Body of pancreas (tissue), 4 donors: ENCODE measurements at regions not wholly inside any gene's neighbourhood (a gene's known extent, or its start where the extent isn't known, plus 50 kb on each side); places are given as distances from the start of the nearest gene placed in this dataset.

ENCODE experiments used
- ATAC-seq: fragments of 150-250 bp; one replicate; pipeline ENCODE4 v1.9.1; 2016
- DNase-seq, 4 donors: peaks; one replicate each; pipeline ENCODE4 v3.0.0-alpha.2; 2019
- H3K27ac ChIP-seq, 4 donors: fragments of 200-600 bp; sonication (generic); 1 replicate in 3 of 4; 2 replicates in 1 of 4; pipeline versions ENCODE4 v1.5.1 to v1.6.1; 2016 to 2019; ENCODE audit warnings: mild to moderate bottlenecking in 1 of 4, mixed read lengths in 1 of 4, moderate library complexity in 1 of 4
- H3K27me3 ChIP-seq, 2 donors: fragments of 200-600 bp; sonication (generic); one replicate each; pipeline ENCODE4 v1.6.0; 2016; ENCODE audit warnings: mild to moderate bottlenecking in 1 of 2
- H3K36me3 ChIP-seq, 2 donors: fragments of 200-600 bp; sonication (generic); replicated peaks in 1 of 2; 2 replicates each; pipeline ENCODE4 v1.5.1; 2016; ENCODE audit warnings: low read depth in 2 of 2; ENCODE audit not compliant: insufficient read depth in 1 of 2
- H3K4me1 ChIP-seq: fragments of 200-600 bp; sonication (generic); one replicate; pipeline ENCODE4 v1.6.0; 2016
- H3K4me3 ChIP-seq, 2 donors: fragments of 200-600 bp; sonication (generic); 1 replicate in 1 of 2; 2 replicates in 1 of 2; pipeline ENCODE4 v1.5.1; 2016 to 2019
- H3K9me3 ChIP-seq, 3 donors: fragments of 200-600 bp; sonication (generic); 1 replicate in 2 of 3; 2 replicates in 1 of 3; pipeline ENCODE4 v1.5.1; 2016
- CTCF ChIP-seq, 7 experiments: fragments of 450-650 bp in 4 of 7; fragments of 200-600 bp in 3 of 7; sonication (generic) in 3 of 7; IDR thresholded peaks; one replicate each; pipeline ENCODE4 v1.5.1; 2016 to 2019; ENCODE audit warnings: antibody characterized with exemption in 7 of 7
- POLR2A ChIP-seq, 3 donors: fragments of 450-650 bp; IDR thresholded peaks; one replicate each; pipeline ENCODE4 v1.6.1; 2016; ENCODE audit warnings: antibody characterized with exemption in 3 of 3, mild to moderate bottlenecking in 2 of 3
- WGBS, 2 donors: methylation state at CpG; one replicate each; pipeline ENCODE4 v1.1.5; 2017; 5-methylcytosine and 5-hydroxymethylcytosine counted together
- intact Hi-C: fragments of 100-400 bp; cut with DNase I; formaldehyde crosslinking; loops from one replicate; pipeline ENCODE4 v1.15.1; 2023

GRCh38 chr3:74329096-74329495 lies 285.4 kb downstream of the CNTN3 start:
- TF ChIP-seq POLR2A (IDR thresholded peaks at IDR 0.05) (no peak), CTCF (IDR thresholded peaks at IDR 0.05) (no peak)
- intact Hi-C loops, result no loop called here

GRCh38 chr3:74328435-74328834 lies 286.0 kb downstream of the CNTN3 start:
- no peak overlapping the region for H3K4me3 ChIP-seq
- no peak overlapping the region for H3K27ac ChIP-seq
- TF ChIP-seq POLR2A (IDR thresholded peaks at IDR 0.05) (no peak), CTCF (IDR thresholded peaks at IDR 0.05) (no peak)
- no peaks in the 10 kb centered on the region for H3K27me3 ChIP-seq
- ATAC-seq (no peak), DNase-seq (no peak)
- no peaks in the 10 kb centered on the region for H3K4me1 ChIP-seq
- WGBS, 2 donors, result 81% methylated on average over 2 of the region's 2 CpGs
- intact Hi-C loops, result no loop called here
- H3K36me3 ChIP-seq, result no peaks in the 10 kb centered on the region
- H3K9me3 ChIP-seq, result no peaks in the 10 kb centered on the region

More at GRCh38 chr3:74329096-74329495, 285.4 kb downstream of the CNTN3 start:
- Histone ChIP-seq H3K27me3 (no peaks in the 10 kb centered on the region), H3K4me3 (no peak overlapping the region), H3K36me3 (no peaks in the 10 kb centered on the region), H3K27ac (no peak overlapping the region), H3K9me3 (no peaks in the 10 kb centered on the region), H3K4me1 (no peaks in the 10 kb centered on the region)
- ATAC-seq (no peak), DNase-seq (no peak)

DNA sequence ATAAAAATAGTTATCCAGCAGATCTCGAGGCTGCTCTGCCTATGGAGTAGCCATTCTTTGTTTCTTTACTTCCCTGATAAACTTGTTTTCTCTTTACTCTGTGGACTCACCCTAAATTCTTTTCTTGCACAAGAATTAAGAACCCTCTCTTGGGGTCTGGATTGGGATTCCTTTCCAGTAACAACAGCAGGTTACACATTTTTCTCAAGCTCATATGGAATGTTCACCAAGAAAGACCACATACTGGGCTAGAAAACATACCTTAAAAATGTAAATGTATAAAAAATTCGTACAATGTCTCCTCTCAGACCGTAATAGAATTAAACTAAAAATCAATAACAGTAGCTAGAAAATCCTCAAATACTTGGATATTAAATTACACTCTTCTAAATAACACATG lies 299.2 kb downstream of the CNTN3 start:
- Histone ChIP-seq H3K4me3 (no peak overlapping the region), H3K9me3 (no peaks in the 10 kb centered on the region), H3K27ac (no peak overlapping the region), H3K4me1 (no peaks in the 10 kb centered on the region), H3K36me3 (no peaks in the 10 kb centered on the region), H3K27me3 (no peaks in the 10 kb centered on the region)
- DNase-seq, result no peak
- 51 to 60% methylated on average over 3 of the region's 3 CpGs for WGBS, 2 donors
- no peak for TF ChIP-seq POLR2A (IDR thresholded peaks at IDR 0.05)
- no peak for TF ChIP-seq CTCF (IDR thresholded peaks at IDR 0.05)
- intact Hi-C loops, result no loop called here
- no peak for ATAC-seq

DNA sequence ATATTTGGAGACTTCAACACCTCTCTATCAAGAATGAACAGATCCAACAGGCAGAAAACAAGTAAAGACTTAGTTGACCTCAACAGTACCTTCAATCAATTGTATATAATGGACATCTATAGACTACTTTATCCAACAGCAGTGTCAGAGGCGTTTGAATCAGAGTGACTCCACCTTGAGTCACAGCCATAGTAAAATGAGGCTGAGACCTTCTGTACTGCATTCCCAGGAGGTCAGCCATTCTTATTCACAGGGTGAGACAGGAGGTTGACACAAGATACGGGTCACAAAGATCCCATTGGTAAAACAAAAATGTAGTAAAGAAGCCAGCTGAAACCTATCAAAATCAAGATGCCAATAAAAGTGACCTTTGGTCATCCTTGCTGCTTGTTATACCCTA lies 299.8 kb downstream of the CNTN3 start:
- Histone ChIP-seq H3K27me3 (no peaks in the 10 kb centered on the region), H3K36me3 (no peaks in the 10 kb centered on the region), H3K4me1 (no peaks in the 10 kb centered on the region), H3K9me3 (no peaks in the 10 kb centered on the region), H3K4me3 (no peak overlapping the region), H3K27ac (no peak overlapping the region)
- no peak for TF ChIP-seq POLR2A (IDR thresholded peaks at IDR 0.05)
- no peak for TF ChIP-seq CTCF (IDR thresholded peaks at IDR 0.05)
- ATAC-seq (no peak), DNase-seq (no peak)
- intact Hi-C loops, result no loop called here
- 69 to 77% methylated on average over 2 of the region's 2 CpGs for WGBS, 2 donors

DNA sequence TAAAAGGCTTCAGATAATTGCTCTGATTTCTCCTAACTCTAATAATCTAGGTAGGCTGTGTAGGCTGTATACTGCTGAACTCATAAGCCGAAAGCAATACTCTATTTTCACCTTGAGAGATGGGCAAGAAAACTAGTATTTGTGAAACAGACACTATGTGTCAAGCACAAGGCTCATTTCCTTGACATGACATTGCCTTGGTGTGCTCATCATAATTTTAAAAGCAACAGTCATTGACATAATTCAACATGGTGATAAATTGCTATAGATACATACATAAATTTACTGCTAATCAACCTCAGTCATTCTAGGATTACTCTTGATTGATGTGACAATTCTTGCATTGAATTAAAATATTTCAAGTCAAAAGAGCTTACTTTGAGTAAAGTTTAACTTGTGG lies 304.7 kb downstream of the CNTN3 start:
- H3K36me3 ChIP-seq, result no peaks in the 10 kb centered on the region
- no peaks in the 10 kb centered on the region for H3K4me1 ChIP-seq
- H3K9me3 ChIP-seq, result no peaks in the 10 kb centered on the region
- intact Hi-C loops, result no loop called here
- no peak overlapping the region for H3K4me3 ChIP-seq
- no peak overlapping the region for H3K27ac ChIP-seq
- no peak for ATAC-seq
- TF ChIP-seq POLR2A (IDR thresholded peaks at IDR 0.05) (no peak), CTCF (IDR thresholded peaks at IDR 0.05) (no peak)
- WGBS, 2 donors, result 68 to 77% methylated on average over 1 of the region's 1 CpG
- no peaks in the 10 kb centered on the region for H3K27me3 ChIP-seq
- no peak for DNase-seq
